Chondrocyte (in vitro differentiated cells): ENCODE measurements at regions not wholly inside any gene's neighbourhood (a gene's known extent, or its start where the extent isn't known, plus 50 kb on each side); places are given as distances from the start of the nearest gene placed in this dataset.
"Not testable (repeated sequence)": the region's sequence is repeated elsewhere in the genome, so short reads cannot be mapped to it uniquely, and the experiment has no call there.

Experiments used
- DNase-seq: peaks from one replicate; pipeline ENCODE4 v3.0.0; 2021; ENCODE audit warnings: mixed read lengths, low spot score
- H3K27ac Mint-ChIP-seq: one replicate; pipeline ENCODE4 v1.8.0; 2021; ENCODE audit warnings: mild to moderate bottlenecking, moderate library complexity, mixed read lengths; ENCODE audit not compliant: unreplicated experiment
- H3K27me3 Mint-ChIP-seq: 2 replicates; pipeline ENCODE4 v1.8.0; 2021; ENCODE audit warnings: low read depth, mixed read lengths
- H3K36me3 Mint-ChIP-seq: 2 replicates; pipeline ENCODE4 v1.8.0; 2021; ENCODE audit warnings: low read depth, mixed read lengths
- H3K4me1 Mint-ChIP-seq: 2 replicates; pipeline ENCODE4 v1.8.0; 2021; ENCODE audit warnings: low read depth, mild to moderate bottlenecking, mixed read lengths
- H3K4me3 Mint-ChIP-seq: one replicate; pipeline ENCODE4 v1.8.0; 2021; ENCODE audit warnings: mild to moderate bottlenecking, moderate library complexity, mixed read lengths; ENCODE audit not compliant: unreplicated experiment
- H3K9me3 Mint-ChIP-seq: 2 replicates; pipeline ENCODE4 v1.8.0; 2021; ENCODE audit warnings: low read depth, mixed read lengths

- H3K27ac Mint-ChIP-seq, H3K9me3 Mint-ChIP-seq, H3K27me3 Mint-ChIP-seq, DNase-seq, H3K36me3 Mint-ChIP-seq, H3K4me1 Mint-ChIP-seq, H3K4me3 Mint-ChIP-seq: not testable (repeated sequence)
Observed at GRCh38 chr15:22358932-22359331, 99.8 kb upstream of the GOLGA6L22 start.

- not testable (repeated sequence) for DNase-seq, H3K4me3 Mint-ChIP-seq, H3K27ac Mint-ChIP-seq, H3K36me3 Mint-ChIP-seq, H3K27me3 Mint-ChIP-seq, H3K9me3 Mint-ChIP-seq, H3K4me1 Mint-ChIP-seq
Observed at GRCh38 chr15:22359587-22359986, 99.1 kb upstream of the GOLGA6L22 start.

- H3K36me3 Mint-ChIP-seq, H3K27me3 Mint-ChIP-seq, H3K4me1 Mint-ChIP-seq, H3K9me3 Mint-ChIP-seq, H3K27ac Mint-ChIP-seq, H3K4me3 Mint-ChIP-seq: not testable (repeated sequence)
- DNase-seq: peak; percentile 30
Observed at GRCh38 chr15:22360696-22361095, 98.0 kb upstream of the GOLGA6L22 start.

DNA sequence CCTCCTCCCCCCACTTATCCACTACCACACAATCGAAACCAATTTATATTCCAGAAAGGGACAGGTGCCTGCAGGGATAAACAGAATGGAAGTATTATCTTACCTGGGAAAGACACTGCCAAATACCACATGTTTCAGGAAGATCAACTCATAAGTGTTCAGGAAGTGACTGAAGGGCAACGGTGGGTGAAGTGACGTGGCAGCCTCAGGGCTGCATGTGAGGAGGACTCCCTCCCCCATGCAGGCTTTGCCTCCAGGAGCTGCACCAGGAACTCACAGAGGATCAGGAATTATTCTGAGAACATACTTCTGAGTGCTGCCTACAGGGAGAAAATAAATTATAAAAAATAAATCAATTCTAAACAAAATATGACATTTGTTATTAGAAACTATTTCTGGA, 96.2 kb upstream of the GOLGA6L22 start:
- H3K27ac Mint-ChIP-seq, H3K4me1 Mint-ChIP-seq, DNase-seq, H3K27me3 Mint-ChIP-seq, H3K4me3 Mint-ChIP-seq, H3K36me3 Mint-ChIP-seq, H3K9me3 Mint-ChIP-seq: not testable (repeated sequence)

- not testable (repeated sequence) for H3K4me3 Mint-ChIP-seq
Observed at GRCh38 chr15:22371246-22371834, 87.4 kb upstream of the GOLGA6L22 start.

DNA sequence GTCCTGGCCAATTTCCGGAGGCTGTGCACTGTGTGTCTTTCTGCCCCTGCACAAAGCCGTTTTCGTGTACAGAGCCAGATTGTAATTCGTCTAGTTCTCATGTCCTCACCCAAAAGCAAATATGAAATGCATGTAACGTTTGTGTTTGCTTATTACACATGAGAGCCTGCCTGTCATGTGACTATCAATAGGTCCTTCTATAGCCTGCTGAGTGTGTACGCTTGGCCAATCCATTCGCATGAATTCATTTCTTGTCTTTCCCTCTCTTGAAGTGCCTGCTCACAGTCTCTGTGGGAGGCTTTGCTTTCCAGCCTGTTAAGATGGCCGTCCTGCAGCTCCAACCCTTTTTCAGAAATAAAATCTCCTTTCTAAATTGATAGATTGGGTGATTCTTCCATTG, 84.2 kb upstream of the GOLGA6L22 start:
- DNase-seq, H3K27me3 Mint-ChIP-seq, H3K4me3 Mint-ChIP-seq, H3K27ac Mint-ChIP-seq, H3K36me3 Mint-ChIP-seq, H3K9me3 Mint-ChIP-seq, H3K4me1 Mint-ChIP-seq: not testable (repeated sequence)

More at GRCh38 chr15:22371246-22371834, 87.4 kb upstream of the GOLGA6L22 start:
- not testable (repeated sequence) for H3K4me1 Mint-ChIP-seq, H3K27me3 Mint-ChIP-seq, H3K27ac Mint-ChIP-seq, H3K36me3 Mint-ChIP-seq, H3K9me3 Mint-ChIP-seq
- DNase-seq: peak; percentile 28

DNA sequence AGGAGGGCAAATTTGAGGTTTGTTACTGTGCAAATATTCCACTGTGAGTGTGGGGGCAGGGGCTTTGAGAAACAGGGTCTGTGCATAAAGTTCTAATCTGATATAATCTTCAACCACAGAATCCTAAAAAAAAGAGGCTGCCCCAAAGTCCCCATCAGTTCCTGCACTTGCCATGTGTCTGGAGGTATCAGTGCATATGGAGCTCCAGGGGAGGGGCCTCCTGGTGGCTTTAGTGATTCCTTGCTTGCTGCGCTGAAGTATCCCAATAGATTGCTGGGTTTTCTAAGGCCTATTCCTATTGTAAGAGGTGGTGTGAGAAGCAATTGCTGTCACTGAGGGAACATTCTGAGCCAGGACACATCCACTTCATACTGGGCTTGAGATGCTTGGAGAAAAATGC, 82.9 kb upstream of the GOLGA6L22 start:
- H3K27ac Mint-ChIP-seq, H3K4me3 Mint-ChIP-seq, H3K4me1 Mint-ChIP-seq, DNase-seq, H3K27me3 Mint-ChIP-seq, H3K36me3 Mint-ChIP-seq, H3K9me3 Mint-ChIP-seq: not testable (repeated sequence)

DNA sequence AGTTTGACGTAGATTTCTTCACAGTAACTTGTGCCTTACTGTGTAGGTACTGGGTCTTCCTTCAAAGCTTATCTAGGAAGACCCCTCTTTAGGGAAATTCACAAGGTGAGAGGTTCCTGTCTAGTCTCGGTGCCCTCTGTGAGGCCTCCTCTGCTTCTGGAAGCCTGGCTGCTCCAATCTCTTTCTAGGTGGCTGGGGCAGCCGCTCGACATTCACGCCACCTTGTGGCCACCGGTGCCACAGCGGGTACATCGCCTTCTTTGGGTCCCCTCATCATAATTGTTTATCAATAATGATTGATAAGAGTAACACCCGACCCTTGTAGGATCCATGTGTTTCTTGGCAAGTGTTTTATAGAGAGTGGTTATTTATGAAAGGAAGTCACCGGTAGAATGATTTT, 80.8 kb upstream of the GOLGA6L22 start:
- not testable (repeated sequence) for H3K36me3 Mint-ChIP-seq, H3K4me1 Mint-ChIP-seq, H3K27ac Mint-ChIP-seq, H3K27me3 Mint-ChIP-seq, H3K4me3 Mint-ChIP-seq, H3K9me3 Mint-ChIP-seq, DNase-seq

DNA sequence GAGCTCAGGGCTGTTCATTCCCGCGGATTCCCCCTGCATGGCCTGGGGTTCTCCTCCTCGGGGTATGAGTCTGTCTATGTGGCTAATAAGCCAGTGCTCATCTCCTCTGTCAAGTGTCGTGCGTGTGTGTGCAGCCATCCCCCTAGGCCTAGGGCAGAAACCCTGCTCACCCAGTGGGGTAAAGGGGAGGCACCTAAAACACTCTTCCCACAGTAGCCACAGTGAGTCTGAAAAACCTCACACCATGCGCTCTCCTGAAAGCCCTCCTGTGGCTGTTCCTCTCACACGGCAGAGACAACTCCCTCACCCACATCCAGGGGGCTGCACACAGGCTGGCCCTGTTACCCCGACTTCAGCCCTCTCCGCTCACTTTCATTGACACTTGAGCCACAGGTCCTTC, 71.0 kb upstream of the GOLGA6L22 start:
- H3K36me3 Mint-ChIP-seq, H3K27ac Mint-ChIP-seq, H3K4me3 Mint-ChIP-seq, H3K27me3 Mint-ChIP-seq, DNase-seq, H3K9me3 Mint-ChIP-seq, H3K4me1 Mint-ChIP-seq: not testable (repeated sequence)

- not testable (repeated sequence) for H3K9me3 Mint-ChIP-seq, H3K27ac Mint-ChIP-seq, H3K36me3 Mint-ChIP-seq, H3K27me3 Mint-ChIP-seq, H3K4me1 Mint-ChIP-seq, DNase-seq, H3K4me3 Mint-ChIP-seq
Observed at GRCh38 chr15:22388365-22388764, 70.3 kb upstream of the GOLGA6L22 start.

DNA sequence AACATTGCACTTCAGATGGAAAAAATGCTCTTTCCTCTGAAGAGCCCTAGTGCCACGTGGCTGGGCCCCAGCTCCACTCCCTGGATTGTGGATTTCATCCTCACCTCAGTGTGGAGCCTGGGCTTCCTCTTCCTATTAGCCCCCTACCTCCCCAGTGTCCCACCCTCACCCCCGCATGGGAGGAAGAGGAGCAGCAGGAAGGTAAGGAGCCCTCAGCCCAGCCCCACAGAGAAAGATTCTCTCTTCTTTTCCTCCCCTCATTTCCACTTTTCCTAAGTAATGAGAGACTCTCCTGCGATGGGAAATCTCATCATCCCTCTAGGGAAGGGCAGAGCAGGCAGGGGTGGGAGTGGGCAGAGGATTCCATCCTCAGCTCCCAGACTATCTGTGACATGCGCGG, 57.5 kb upstream of the GOLGA6L22 start:
- H3K27ac Mint-ChIP-seq, H3K9me3 Mint-ChIP-seq, H3K36me3 Mint-ChIP-seq, H3K27me3 Mint-ChIP-seq, DNase-seq, H3K4me1 Mint-ChIP-seq, H3K4me3 Mint-ChIP-seq: not testable (repeated sequence)

GRCh38 chr15:22401703-22402102, 57.0 kb upstream of the GOLGA6L22 start:
- not testable (repeated sequence) for H3K27ac Mint-ChIP-seq, H3K4me3 Mint-ChIP-seq, H3K27me3 Mint-ChIP-seq, H3K9me3 Mint-ChIP-seq, DNase-seq, H3K4me1 Mint-ChIP-seq, H3K36me3 Mint-ChIP-seq

DNA sequence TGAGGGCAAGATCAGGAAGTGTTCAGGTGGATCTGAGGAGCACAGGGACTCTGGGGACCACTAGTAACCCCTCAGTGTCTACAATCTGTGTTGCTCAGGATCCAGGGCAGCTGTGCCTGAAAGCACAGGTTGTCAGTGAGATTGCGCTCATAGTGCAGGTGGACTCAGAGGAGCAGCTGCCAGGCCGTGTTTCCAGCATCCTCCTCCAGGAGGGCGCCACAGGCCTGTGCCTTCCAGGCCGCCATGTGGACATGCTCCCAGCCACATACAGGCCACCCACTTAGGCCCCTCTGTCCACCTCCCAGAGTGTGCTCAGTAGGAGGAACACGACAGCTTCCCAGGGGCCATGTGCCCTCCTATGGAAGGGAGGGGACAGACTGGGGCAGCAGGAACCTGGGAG, 52.9 kb upstream of the GOLGA6L22 start:
- H3K4me1 Mint-ChIP-seq, H3K9me3 Mint-ChIP-seq, H3K4me3 Mint-ChIP-seq, H3K27ac Mint-ChIP-seq, H3K36me3 Mint-ChIP-seq, DNase-seq, H3K27me3 Mint-ChIP-seq: not testable (repeated sequence)
